ENCODE measurements at regions not wholly inside any gene's neighbourhood (a gene's known extent, or its start where the extent isn't known, plus 50 kb on each side); places are given as distances from the start of the nearest gene placed in this dataset.

DNA sequence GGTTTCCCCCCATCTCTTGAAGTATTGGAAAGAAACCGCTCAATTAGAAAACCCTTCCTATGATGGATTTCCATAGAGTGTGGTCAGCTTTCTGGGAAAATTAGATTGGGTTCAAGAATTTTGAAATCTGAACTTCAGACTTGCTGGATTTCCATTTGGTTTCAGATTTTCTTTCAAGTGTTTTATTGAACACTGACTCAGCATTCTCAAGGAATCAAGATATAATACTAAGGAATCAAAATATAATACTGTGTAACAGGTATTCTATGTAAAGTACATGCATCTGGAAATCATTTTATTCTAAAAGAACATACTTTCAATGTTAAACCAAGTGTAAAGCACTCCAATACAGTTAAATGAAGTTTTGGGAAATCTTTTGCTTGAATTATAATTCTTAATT lies 94.7 kb upstream of the CCN2 start:
- intact Hi-C loops (cut with DNase I; ENCODE audit: low total_unique reads): no loop called here
- TF ChIP-seq, protein P1, sequence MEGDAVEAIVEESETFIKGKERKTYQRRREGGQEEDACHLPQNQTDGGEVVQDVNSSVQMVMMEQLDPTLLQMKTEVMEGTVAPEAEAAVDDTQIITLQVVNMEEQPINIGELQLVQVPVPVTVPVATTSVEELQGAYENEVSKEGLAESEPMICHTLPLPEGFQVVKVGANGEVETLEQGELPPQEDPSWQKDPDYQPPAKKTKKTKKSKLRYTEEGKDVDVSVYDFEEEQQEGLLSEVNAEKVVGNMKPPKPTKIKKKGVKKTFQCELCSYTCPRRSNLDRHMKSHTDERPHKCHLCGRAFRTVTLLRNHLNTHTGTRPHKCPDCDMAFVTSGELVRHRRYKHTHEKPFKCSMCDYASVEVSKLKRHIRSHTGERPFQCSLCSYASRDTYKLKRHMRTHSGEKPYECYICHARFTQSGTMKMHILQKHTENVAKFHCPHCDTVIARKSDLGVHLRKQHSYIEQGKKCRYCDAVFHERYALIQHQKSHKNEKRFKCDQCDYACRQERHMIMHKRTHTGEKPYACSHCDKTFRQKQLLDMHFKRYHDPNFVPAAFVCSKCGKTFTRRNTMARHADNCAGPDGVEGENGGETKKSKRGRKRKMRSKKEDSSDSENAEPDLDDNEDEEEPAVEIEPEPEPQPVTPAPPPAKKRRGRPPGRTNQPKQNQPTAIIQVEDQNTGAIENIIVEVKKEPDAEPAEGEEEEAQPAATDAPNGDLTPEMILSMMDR (IDR thresholded peaks at IDR 0.05): no peak
- H3K4me1 ChIP-seq: peaks cover 0 to 14% (median 4%) of the 10 kb centered on the region in 4 donors

GRCh38 chr6:132043148-132043547 lies 92.0 kb upstream of the CCN2 start:
- peaks cover 0 to 14% (median 4%) of the 10 kb centered on the region in 4 donors for H3K4me1 ChIP-seq

More for the DNA sequence above, 94.7 kb upstream of the CCN2 start:
- no peaks in the 10 kb centered on the region for H3K36me3 ChIP-seq
- no peak for DNase-seq
- no peak overlapping the region for H3K4me3 ChIP-seq
- H3K27me3 ChIP-seq: no peaks in the 10 kb centered on the region
- no peaks in the 10 kb centered on the region for H3K9me3 ChIP-seq
- no peak overlapping the region for H3K27ac ChIP-seq

GRCh38 chr6:132041706-132042105 lies 90.5 kb upstream of the CCN2 start:
- DNase-seq: no peak
- TF ChIP-seq, protein P1 (IDR thresholded peaks at IDR 0.05): no peak
- Histone ChIP-seq H3K36me3 (no peaks in the 10 kb centered on the region), H3K9me3 (no peaks in the 10 kb centered on the region), H3K27ac (no peak overlapping the region), H3K27me3 (no peaks in the 10 kb centered on the region), H3K4me3 (no peak overlapping the region), H3K4me1 (peaks cover 0 to 7% (median 1%) of the 10 kb centered on the region in 4 donors)
- intact Hi-C loops (cut with DNase I; ENCODE audit: low total_unique reads): no loop called here

More at GRCh38 chr6:132043148-132043547, 92.0 kb upstream of the CCN2 start:
- TF ChIP-seq, protein P1 (IDR thresholded peaks at IDR 0.05): no peak
- intact Hi-C loops (cut with DNase I; ENCODE audit: low total_unique reads): no loop called here
- H3K27me3 ChIP-seq: no peaks in the 10 kb centered on the region
- no peak for DNase-seq
- H3K27ac ChIP-seq: no peak overlapping the region
- no peak overlapping the region for H3K4me3 ChIP-seq
- H3K9me3 ChIP-seq: no peaks in the 10 kb centered on the region
- no peaks in the 10 kb centered on the region for H3K36me3 ChIP-seq

GRCh38 chr6:132028029-132028428 lies 76.9 kb upstream of the CCN2 start:
- Histone ChIP-seq H3K27me3 (no peaks in the 10 kb centered on the region), H3K4me3 (no peak overlapping the region), H3K36me3 (no peaks in the 10 kb centered on the region), H3K9me3 (no peaks in the 10 kb centered on the region), H3K27ac (no peak overlapping the region), H3K4me1 (no peaks in the 10 kb centered on the region)
- TF ChIP-seq, protein P1 (IDR thresholded peaks at IDR 0.05): no peak
- intact Hi-C loops (cut with DNase I; ENCODE audit: low total_unique reads): no loop called here
- DNase-seq: no peak

DNA sequence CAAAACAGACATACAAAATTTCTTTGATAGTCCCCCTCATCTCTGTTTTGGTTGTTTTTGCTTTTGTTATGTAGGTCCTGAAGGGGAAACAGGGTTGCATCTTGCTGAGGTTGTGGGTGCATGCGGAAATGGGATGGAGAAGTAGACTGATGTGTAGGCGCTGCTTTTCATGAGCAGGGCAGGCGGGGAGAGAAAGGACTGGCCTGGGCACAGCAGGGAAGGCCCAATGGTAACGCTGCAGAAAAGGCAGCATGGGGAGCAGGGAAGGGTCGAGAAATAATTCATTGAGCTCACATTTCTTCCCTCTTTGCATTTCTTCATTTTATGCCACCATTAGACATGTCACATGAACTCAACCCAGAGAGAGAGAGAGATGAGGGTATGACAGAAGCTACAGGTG lies 74.3 kb upstream of the CCN2 start:
- intact Hi-C loops (cut with DNase I; ENCODE audit: low total_unique reads): no loop called here
- Histone ChIP-seq H3K36me3 (no peaks in the 10 kb centered on the region), H3K9me3 (no peaks in the 10 kb centered on the region), H3K4me1 (peaks cover 0 to 18% (median 5%) of the 10 kb centered on the region in 4 donors), H3K4me3 (no peak overlapping the region), H3K27ac (no peak overlapping the region), H3K27me3 (no peaks in the 10 kb centered on the region)
- no peak for DNase-seq
- TF ChIP-seq, protein P1 (IDR thresholded peaks at IDR 0.05): no peak

DNA sequence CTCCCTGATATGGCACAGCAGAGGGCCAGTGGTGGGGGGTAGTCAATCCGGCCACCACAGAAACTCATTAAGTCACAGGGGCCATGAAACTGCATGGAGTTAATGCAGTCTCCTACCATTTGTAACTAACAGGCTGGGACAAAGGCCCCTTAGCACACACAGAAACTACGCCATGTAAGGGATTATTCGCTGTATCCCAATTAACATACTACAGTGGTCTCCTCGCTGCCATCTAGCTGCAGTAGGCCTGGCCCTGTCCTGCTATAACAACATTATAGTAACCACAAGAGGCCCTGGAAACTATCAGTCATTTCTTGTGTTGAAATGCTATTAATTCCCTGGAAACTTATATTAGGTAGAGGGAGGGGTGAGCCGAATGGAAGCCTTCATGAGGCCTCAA lies 72.3 kb upstream of the CCN2 start:
- DNase-seq: no peak
- peaks cover 0 to 29% (median 11%) of the 10 kb centered on the region in 4 donors for H3K4me1 ChIP-seq
- TF ChIP-seq, protein P1 (IDR thresholded peaks at IDR 0.05): no peak
- H3K9me3 ChIP-seq: no peaks in the 10 kb centered on the region
- H3K27me3 ChIP-seq: no peaks in the 10 kb centered on the region
- H3K4me3 ChIP-seq: no peak overlapping the region
- no peak overlapping the region for H3K27ac ChIP-seq
- intact Hi-C loops (cut with DNase I; ENCODE audit: low total_unique reads): no loop called here
- H3K36me3 ChIP-seq: no peaks in the 10 kb centered on the region

All from tibial artery (tissue), 4 donors.